ENCODE measurements at regions not wholly inside any gene's neighbourhood (a gene's known extent, or its start where the extent isn't known, plus 50 kb on each side); places are given as distances from the start of the nearest gene placed in this dataset.

DNA sequence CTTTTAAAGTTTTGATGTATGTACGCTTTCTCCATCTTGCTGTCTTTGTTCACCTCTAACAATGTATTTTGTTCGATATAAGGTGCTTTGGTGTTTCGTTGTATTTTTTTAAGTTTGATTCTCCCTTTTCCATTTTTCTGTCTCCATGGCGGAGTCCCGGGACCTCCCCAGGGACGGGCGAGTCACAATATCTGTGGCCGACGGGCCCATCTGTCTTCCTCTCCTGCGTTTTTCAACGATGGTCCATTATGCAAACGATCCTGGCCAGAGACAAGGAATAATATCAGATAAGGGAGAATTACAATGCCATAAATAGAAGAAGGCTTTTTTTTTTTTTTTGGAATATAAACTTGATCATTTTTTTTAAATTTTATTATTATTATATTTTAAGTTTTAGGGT lies 112.3 kb upstream of the SHOX start:
- Histone ChIP-seq H4K91ac (replicated peaks; ENCODE audit: insufficient read length, low read length) (no peak overlapping the region), H3K18ac (ENCODE audit: extremely low read depth, low read length) (no peak overlapping the region), H3K27ac (ENCODE audit: low read depth, low read length) (no peak overlapping the region), H3K79me2 (ENCODE audit: control insufficient read depth in 1 of 2, insufficient read depth in 2 of 2, low read length in 2 of 2) (no peaks in the 10 kb centered on the region), H3K79me1 (ENCODE audit: low read depth, low read length) (no peaks in the 10 kb centered on the region), H3K9me3 (ENCODE audit: insufficient read depth in 2 of 2, low read depth in 1 of 2, low read length in 1 of 2) (no peaks in the 10 kb centered on the region), H2BK120ac (replicated peaks; ENCODE audit: low read depth, low read length) (no peak overlapping the region), H2BK20ac (ENCODE audit: low read length) (no peak overlapping the region), H3K14ac (ENCODE audit: insufficient read length) (no peak overlapping the region), H3K56ac (replicated peaks; ENCODE audit: insufficient read length, low read depth, low read length) (no peak overlapping the region), H3K4me3 (ENCODE audit: extremely low read depth in 1 of 4, insufficient read depth in 2 of 4, low read depth in 3 of 4, low read length in 4 of 4) (no peak overlapping the region), H4K5ac (ENCODE audit: insufficient read length, low read depth, low read length) (no peak overlapping the region), H3K4me2 (ENCODE audit: insufficient read depth in 1 of 2, low read depth in 2 of 2, low read length in 2 of 2) (no peak overlapping the region), H3K23ac (ENCODE audit: insufficient read length) (no peak overlapping the region), H3K23me2 (ENCODE audit: low read depth, low read length) (0 out of 2 replicates have a peak, but pooled peaks cover 2% of the 10 kb centered on the region), H2BK5ac (ENCODE audit: low read depth, low read length) (no peak overlapping the region), H2BK12ac (ENCODE audit: low read depth, low read length) (no peak overlapping the region), H2AFZ (ENCODE audit: low read length) (no peak overlapping the region), H3K27me3 (replicated peaks in 1 of 4; ENCODE audit: control insufficient read depth in 3 of 4, extremely low read depth in 1 of 4, insufficient read depth in 3 of 4, low read length in 3 of 4) (peaks cover 0 to 4% (median 0%) of the 10 kb centered on the region in 4 experiments; a peak in 2 of 7 replicates), H3K4me1 (replicated peaks in 1 of 4; ENCODE audit: control insufficient read depth in 3 of 4, insufficient read depth in 4 of 4, low read length in 3 of 4) (no peaks in the 10 kb centered on the region), H4K8ac (ENCODE audit: extremely low read depth, insufficient read depth, low read length) (no peak overlapping the region), H2BK15ac (ENCODE audit: low read length) (no peak overlapping the region), H3K9ac (replicated peaks in 1 of 4; ENCODE audit: extremely low read depth in 1 of 4, low read depth in 3 of 4, low read length in 3 of 4) (no peak overlapping the region), H3K4ac (replicated peaks; ENCODE audit: insufficient read length, low read depth, low read length) (no peak overlapping the region), H3K36me3 (ENCODE audit: control insufficient read depth in 2 of 4, insufficient read depth in 4 of 4, low read length in 3 of 4) (no peaks in the 10 kb centered on the region), H4K20me1 (replicated peaks in 1 of 2; ENCODE audit: control insufficient read depth in 1 of 2, insufficient read depth in 2 of 2, low read length in 2 of 2) (no peaks in the 10 kb centered on the region), H2AK5ac (ENCODE audit: low read depth, low read length) (no peak overlapping the region)
- CTCF ChIA-PET (ENCODE audit: partially characterized antibody): no interaction called here
- FAIRE-seq (no peak), DNase-seq (ENCODE audit: low read depth in 1 of 2, low spot score in 2 of 2) (no peak)
- POLR2A ChIA-PET (ENCODE audit: partially characterized antibody): no interaction called here
- WGBS, 2 experiments (ENCODE audit: extremely low coverage in 1 of 2, insufficient coverage in 1 of 2, insufficient read length in 1 of 2, insufficient replicate concordance in 2 of 2, low coverage in 1 of 2, low lambda C conversion rate in 2 of 2, missing lambda C conversion rate in 1 of 2): 88% methylated on average over 12 of the region's 12 CpGs; no CpG with 5 or more reads in 1 of the 2 experiments
- TF ChIP-seq, protein P1, sequence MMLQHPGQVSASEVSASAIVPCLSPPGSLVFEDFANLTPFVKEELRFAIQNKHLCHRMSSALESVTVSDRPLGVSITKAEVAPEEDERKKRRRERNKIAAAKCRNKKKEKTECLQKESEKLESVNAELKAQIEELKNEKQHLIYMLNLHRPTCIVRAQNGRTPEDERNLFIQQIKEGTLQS (IDR thresholded peaks at IDR 0.05; ENCODE audit: insufficient read depth, low read depth, low read length): no peak
- no peak for TF ChIP-seq EGR1 (IDR thresholded peaks at IDR 0.05; ENCODE audit: borderline replicate concordance, low read depth, low read length)
- TF ChIP-seq SP4 (IDR thresholded peaks at IDR 0.05; ENCODE audit: low read length): no peak
- no peak for TF ChIP-seq CBX8 (IDR thresholded peaks at IDR 0.05; ENCODE audit: borderline replicate concordance, low read depth, low read length)
- TF ChIP-seq, protein P2, sequence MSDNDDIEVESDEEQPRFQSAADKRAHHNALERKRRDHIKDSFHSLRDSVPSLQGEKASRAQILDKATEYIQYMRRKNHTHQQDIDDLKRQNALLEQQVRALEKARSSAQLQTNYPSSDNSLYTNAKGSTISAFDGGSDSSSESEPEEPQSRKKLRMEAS (IDR thresholded peaks at IDR 0.05): no peak
- no peak for TF ChIP-seq RNF2 (IDR thresholded peaks at IDR 0.05; ENCODE audit: borderline replicate concordance, low read depth, low read length, missing control alignments, poor library complexity, severe bottlenecking)
- no peak for TF ChIP-seq YY1 (IDR thresholded peaks at IDR 0.05; ENCODE audit: low read depth, low read length)
- TF ChIP-seq CHD2 (IDR thresholded peaks at IDR 0.05; ENCODE audit: low read length): no peak
- TF ChIP-seq RXRA (IDR thresholded peaks at IDR 0.05; ENCODE audit: insufficient read depth, low read depth, low read length): no peak
- no peak for TF ChIP-seq SAP30 (IDR thresholded peaks at IDR 0.05; ENCODE audit: insufficient read depth, insufficient replicate concordance, low read length)
- TF ChIP-seq TAF1 (IDR thresholded peaks at IDR 0.05; ENCODE audit: low read depth, low read length): no peak
- TF ChIP-seq CBX5 (IDR thresholded peaks at IDR 0.05; ENCODE audit: low read depth, low read length): no peak
- TF ChIP-seq CHD1 (IDR thresholded peaks at IDR 0.05; ENCODE audit: low read depth, low read length): no peak
- TF ChIP-seq RFX5 (IDR thresholded peaks at IDR 0.05; ENCODE audit: borderline replicate concordance, low read depth, low read length): no peak
- TF ChIP-seq FOSL1 (IDR thresholded peaks at IDR 0.05; ENCODE audit: insufficient read depth, low read depth, low read length): no peak
